Loucy (cell line): ENCODE measurements at regions not wholly inside any gene's neighbourhood (a gene's known extent, or its start where the extent isn't known, plus 50 kb on each side); places are given as distances from the start of the nearest gene placed in this dataset.

Experiments used
- H2AFZ ChIP-seq: fragments of 200-600 bp; sonication (generic); 2 replicates; pipeline ENCODE4 v1.6.0; 2016; ENCODE audit warnings: antibody characterized with exemption, mild to moderate bottlenecking, low read length, moderate library complexity
- H3F3A ChIP-seq: fragments of 200-600 bp; 2 replicates; pipeline ENCODE4 v1.6.0; 2016; ENCODE audit warnings: antibody characterized with exemption, low read depth, mild to moderate bottlenecking
- H3K27me3 ChIP-seq: fragments of 200-600 bp; sonication (generic); 2 replicates; pipeline ENCODE4 v1.6.1; 2014; ENCODE audit warnings: low read length, mild to moderate bottlenecking; ENCODE audit not compliant: insufficient read depth, poor library complexity, severe bottlenecking
- H3K36me3 ChIP-seq: fragments of 200-600 bp; sonication (generic); 2 replicates; pipeline ENCODE4 v1.6.1; 2016; ENCODE audit warnings: low read length; ENCODE audit not compliant: insufficient read depth
- H3K4me1 ChIP-seq: fragments of 200-600 bp; sonication (generic); 2 replicates; pipeline ENCODE4 v1.5.1; 2014; ENCODE audit warnings: low read length, mild to moderate bottlenecking; ENCODE audit not compliant: insufficient read depth, poor library complexity, severe bottlenecking
- H3K4me2 ChIP-seq: fragments of 200-600 bp; sonication (generic); 2 replicates; pipeline ENCODE4 v1.6.0; 2014; ENCODE audit warnings: antibody characterized with exemption, low read length, low read depth, mild to moderate bottlenecking; ENCODE audit not compliant: poor library complexity, severe bottlenecking
- H3K4me3 ChIP-seq: fragments of 200-600 bp; sonication (generic); 2 replicates; pipeline ENCODE4 v1.5.1; 2014; ENCODE audit warnings: low read length, mild to moderate bottlenecking, mixed read lengths; ENCODE audit not compliant: poor library complexity, severe bottlenecking
- H3K79me2 ChIP-seq: fragments of 200-600 bp; sonication (generic); 2 replicates; pipeline ENCODE4 v1.6.1; 2014; ENCODE audit warnings: low read length; ENCODE audit not compliant: insufficient read depth
- H3K9ac ChIP-seq: fragments of 200-600 bp; sonication (generic); 2 replicates; pipeline ENCODE4 v1.6.0; 2014; ENCODE audit warnings: mild to moderate bottlenecking, low read depth, low read length, moderate library complexity; ENCODE audit not compliant: poor library complexity, severe bottlenecking
- H3K9me2 ChIP-seq: fragments of 200-600 bp; sonication (generic); replicated peaks from 2 replicates; pipeline ENCODE4 v1.6.1; 2016; ENCODE audit warnings: low read depth, low read length, mixed read lengths
- H3K9me3 ChIP-seq: fragments of 200-600 bp; sonication (generic); 2 replicates; pipeline ENCODE4 v1.6.1; 2014; ENCODE audit warnings: mild to moderate bottlenecking, antibody characterized with exemption, low read length, low read depth; ENCODE audit not compliant: insufficient read depth
- H4K20me1 ChIP-seq: fragments of 200-600 bp; sonication (generic); 2 replicates; pipeline ENCODE4 v1.6.0; 2014; ENCODE audit warnings: antibody characterized with exemption, low read length, mild to moderate bottlenecking; ENCODE audit not compliant: insufficient read depth, poor library complexity, severe bottlenecking
- EZH2phosphoT487 ChIP-seq: fragments of 200-600 bp; IDR thresholded peaks from 2 replicates; pipeline ENCODE4 v1.6.1; 2018; ENCODE audit warnings: antibody characterized with exemption, mild to moderate bottlenecking, moderate library complexity, borderline replicate concordance
- TF ChIP-seq, protein P1 (sequence below): fragments of 200-600 bp; sonication (generic); conservative IDR thresholded peaks from 2 replicates; pipeline ENCODE4 v1.5.1; 2014; ENCODE audit warnings: mild to moderate bottlenecking, antibody characterized with exemption, low read length

DNA sequence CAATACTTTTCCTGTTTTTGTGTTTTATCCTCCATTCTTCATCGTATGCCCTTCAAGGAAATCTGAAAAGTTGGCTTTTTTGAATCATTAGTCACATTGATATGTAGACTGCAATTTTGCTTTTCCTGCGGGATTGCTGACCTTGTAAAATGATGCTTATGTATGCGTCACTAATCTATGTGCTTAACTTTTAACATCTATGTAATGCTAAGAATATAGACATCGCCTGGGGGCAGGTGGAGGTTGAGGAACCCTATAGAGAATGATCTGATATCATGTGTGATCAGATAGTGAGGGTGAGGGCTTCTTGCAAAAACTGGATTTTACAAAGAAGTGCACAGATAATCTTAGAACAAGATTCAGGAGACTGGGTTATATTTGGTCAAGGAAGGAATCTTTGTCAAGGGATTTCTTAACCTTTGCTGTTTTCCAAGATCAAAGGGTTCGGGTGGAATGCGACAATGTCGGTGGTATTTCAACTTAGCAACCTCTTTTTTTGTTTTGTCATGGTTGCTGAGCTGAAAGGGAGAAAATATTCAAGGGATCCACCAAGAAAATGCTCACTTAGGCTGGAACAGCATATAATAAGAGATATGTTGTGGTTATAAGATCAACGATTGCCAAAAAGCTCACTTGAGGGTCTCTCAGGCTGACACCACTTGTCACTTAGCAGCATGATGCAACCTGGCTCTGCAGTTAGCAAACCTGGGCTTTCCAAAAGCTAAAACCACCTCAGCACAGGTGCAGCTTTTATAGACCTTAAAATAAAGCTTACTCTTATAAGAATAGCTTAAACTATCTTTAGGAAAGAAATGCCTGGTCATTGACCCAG lies 70.6 kb upstream of the PUDP start:
- Histone ChIP-seq H2AFZ (no peak overlapping the region), H3K9me2 (no peaks in the 10 kb centered on the region), H3K79me2 (no peaks in the 10 kb centered on the region), H3K4me2 (no peak overlapping the region), H3K4me1 (no peaks in the 10 kb centered on the region), H3K4me3 (no peak overlapping the region), H3K36me3 (no peaks in the 10 kb centered on the region), H4K20me1 (no peaks in the 10 kb centered on the region), H3K27me3 (no peaks in the 10 kb centered on the region), H3K9ac (no peak overlapping the region), H3K9me3 (no peaks in the 10 kb centered on the region), H3F3A (no peaks in the 10 kb centered on the region)
- TF ChIP-seq, protein P1, sequence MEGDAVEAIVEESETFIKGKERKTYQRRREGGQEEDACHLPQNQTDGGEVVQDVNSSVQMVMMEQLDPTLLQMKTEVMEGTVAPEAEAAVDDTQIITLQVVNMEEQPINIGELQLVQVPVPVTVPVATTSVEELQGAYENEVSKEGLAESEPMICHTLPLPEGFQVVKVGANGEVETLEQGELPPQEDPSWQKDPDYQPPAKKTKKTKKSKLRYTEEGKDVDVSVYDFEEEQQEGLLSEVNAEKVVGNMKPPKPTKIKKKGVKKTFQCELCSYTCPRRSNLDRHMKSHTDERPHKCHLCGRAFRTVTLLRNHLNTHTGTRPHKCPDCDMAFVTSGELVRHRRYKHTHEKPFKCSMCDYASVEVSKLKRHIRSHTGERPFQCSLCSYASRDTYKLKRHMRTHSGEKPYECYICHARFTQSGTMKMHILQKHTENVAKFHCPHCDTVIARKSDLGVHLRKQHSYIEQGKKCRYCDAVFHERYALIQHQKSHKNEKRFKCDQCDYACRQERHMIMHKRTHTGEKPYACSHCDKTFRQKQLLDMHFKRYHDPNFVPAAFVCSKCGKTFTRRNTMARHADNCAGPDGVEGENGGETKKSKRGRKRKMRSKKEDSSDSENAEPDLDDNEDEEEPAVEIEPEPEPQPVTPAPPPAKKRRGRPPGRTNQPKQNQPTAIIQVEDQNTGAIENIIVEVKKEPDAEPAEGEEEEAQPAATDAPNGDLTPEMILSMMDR: no peak
- TF ChIP-seq EZH2phosphoT487: no peak

DNA sequence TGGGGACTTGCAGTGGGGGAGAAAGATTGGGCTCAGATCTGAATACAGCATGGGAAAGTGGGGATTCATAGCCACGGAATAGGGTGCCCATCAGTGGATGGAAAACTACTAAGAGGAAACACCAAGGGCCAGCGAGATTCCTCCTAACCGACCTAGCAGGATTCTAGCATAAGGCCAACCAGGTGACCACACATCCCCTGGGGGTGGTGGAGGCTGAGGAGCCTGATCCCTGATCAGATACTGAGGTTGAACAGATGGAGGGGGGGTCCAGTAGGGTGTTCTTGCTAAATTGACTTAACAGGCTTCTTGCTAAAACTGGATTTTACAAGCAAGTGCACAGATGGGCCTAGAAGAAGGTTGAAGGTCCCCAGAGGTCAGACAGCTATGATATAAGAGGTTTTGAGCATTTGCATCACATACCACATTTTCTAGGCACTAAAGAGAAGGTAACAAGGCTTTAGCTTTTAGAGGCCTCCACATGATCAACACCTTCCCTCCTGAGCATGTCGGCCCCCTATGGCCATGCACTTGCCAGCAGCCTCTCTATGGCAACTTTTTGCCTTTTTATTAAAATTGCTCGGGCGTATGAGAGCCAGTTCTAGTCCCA lies 69.1 kb upstream of the PUDP start:
- Histone ChIP-seq H3K9ac (no peak overlapping the region), H3K4me2 (no peak overlapping the region), H2AFZ (no peak overlapping the region), H3K4me1 (no peaks in the 10 kb centered on the region), H3K27me3 (no peaks in the 10 kb centered on the region), H3K79me2 (no peaks in the 10 kb centered on the region), H3K36me3 (no peaks in the 10 kb centered on the region), H3K9me2 (no peaks in the 10 kb centered on the region), H3F3A (no peaks in the 10 kb centered on the region), H3K4me3 (no peak overlapping the region), H4K20me1 (no peaks in the 10 kb centered on the region), H3K9me3 (no peaks in the 10 kb centered on the region)
- TF ChIP-seq EZH2phosphoT487: no peak
- TF ChIP-seq, protein P1: no peak

DNA sequence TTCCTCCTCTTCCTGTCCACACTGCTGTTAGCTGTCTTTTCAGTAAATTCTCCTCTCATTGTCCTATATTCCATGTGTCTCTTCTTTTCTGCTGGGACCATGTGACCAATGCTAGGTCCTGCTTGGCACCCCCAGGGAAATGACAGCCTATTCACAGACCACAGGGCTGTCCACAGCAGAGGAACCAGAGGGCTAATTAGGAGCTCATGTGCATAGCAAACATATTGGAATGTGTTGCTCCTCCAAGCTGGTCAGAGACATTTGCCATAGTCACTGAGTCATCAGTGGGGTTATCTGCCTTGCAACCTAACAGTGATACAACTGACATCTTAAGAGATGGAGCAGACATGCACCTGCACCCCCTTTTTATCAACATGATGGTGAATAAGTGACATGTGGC lies 67.9 kb upstream of the PUDP start:
- Histone ChIP-seq H3K27me3 (no peaks in the 10 kb centered on the region), H3F3A (no peaks in the 10 kb centered on the region), H3K9me3 (no peaks in the 10 kb centered on the region), H3K36me3 (no peaks in the 10 kb centered on the region), H3K4me2 (no peak overlapping the region), H4K20me1 (no peaks in the 10 kb centered on the region), H3K4me1 (no peaks in the 10 kb centered on the region), H3K9ac (no peak overlapping the region), H2AFZ (no peak overlapping the region), H3K79me2 (no peaks in the 10 kb centered on the region), H3K4me3 (no peak overlapping the region), H3K9me2 (no peaks in the 10 kb centered on the region)
- no peak for TF ChIP-seq EZH2phosphoT487
